ENCODE measurements at regions not wholly inside any gene's neighbourhood (a gene's known extent, or its start where the extent isn't known, plus 50 kb on each side); places are given as distances from the start of the nearest gene placed in this dataset.
"Not testable (repeated sequence)": the region's sequence is repeated elsewhere in the genome, so short reads cannot be mapped to it uniquely, and the experiment has no call there.

DNA sequence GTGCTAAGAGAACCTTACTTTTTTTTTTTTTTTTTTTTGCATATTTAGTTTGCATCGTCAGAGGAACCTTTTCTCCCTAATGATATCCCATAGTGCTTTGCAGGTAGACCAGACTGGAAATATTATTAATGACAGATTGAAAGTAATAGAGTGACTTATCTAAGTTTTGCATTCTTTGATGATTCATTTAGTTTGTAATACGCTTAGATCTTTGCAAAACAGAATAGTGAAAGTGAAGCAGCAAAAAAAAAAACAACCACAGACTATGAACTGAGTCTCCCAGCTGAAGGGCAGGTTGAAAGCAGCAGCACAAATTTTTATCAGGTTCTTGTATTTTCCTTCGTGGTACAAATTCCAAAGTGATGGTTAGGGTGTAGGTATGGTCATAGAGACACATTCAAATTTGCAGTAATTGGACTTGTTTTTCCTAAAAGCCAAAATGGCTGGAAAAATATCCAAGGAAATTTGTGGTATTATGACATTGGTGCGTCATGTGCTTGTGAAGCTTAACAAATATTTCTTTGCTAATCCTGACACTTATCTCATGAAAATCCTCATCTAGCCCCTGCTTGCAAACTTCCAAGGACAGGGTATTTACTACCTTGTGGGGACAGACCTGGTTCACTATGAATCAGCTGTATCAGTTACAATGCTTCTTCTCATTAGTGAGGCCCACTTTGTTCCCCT lies 81.8 kb upstream of the CREB5 start:
- no peak for DNase-seq

GRCh38 chr7:28332046-28332445 lies 80.3 kb upstream of the CREB5 start:
- DNase-seq = no peak

GRCh38 chr7:28333548-28333947 lies 78.8 kb upstream of the CREB5 start:
- not testable (repeated sequence) for DNase-seq

- DNase-seq = no peak
Measured at GRCh38 chr7:28336806-28337205, 75.5 kb upstream of the CREB5 start.

- no peak for DNase-seq
Measured at GRCh38 chr7:28338041-28338440, 74.3 kb upstream of the CREB5 start.

DNA sequence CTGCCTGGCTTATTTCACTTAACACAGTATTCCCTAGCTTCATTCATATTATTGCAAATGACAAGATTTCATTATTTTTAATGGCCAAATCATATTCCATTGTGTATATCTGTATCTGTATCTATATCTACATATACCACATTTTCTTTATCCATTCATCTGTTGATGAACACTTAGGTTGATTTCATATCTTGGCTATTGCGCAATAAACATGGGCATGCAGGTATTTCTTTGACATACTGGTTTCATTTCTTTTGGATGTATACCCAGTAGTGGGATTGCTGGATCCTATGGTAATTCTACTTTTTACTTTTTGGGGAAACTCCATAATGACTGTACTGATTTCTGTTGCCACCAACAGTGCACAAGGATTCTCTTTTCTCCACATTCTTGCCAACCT lies 68.9 kb upstream of the CREB5 start:
- DNase-seq = no peak

GRCh38 chr7:28346256-28346655 lies 66.1 kb upstream of the CREB5 start:
- no peak for DNase-seq

GRCh38 chr7:28346676-28347363 lies 65.5 kb upstream of the CREB5 start:
- DNase-seq = no peak

- DNase-seq = no peak
Measured at GRCh38 chr7:28347475-28348318, 64.6 kb upstream of the CREB5 start.

GRCh38 chr7:28348636-28349035 lies 63.7 kb upstream of the CREB5 start:
- no peak for DNase-seq

DNA sequence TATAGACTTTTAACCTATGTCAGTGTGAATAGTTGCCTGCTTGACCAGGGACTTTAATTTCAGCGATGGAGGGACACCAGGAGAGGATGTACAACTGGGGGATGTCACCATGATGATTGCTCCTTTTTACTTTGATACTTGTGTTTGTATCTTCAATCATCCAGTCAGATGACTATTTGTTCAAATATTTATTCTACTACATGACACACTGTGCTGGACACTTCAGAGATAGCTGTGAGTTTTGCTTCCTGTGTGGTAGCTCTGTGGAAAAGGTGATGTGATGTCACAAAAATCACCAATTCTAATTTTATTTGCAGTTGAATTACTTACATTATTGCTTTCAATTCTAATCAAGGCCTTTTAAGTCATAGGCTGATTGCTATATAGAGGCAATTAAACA lies 62.7 kb upstream of the CREB5 start:
- no peak for DNase-seq

DNA sequence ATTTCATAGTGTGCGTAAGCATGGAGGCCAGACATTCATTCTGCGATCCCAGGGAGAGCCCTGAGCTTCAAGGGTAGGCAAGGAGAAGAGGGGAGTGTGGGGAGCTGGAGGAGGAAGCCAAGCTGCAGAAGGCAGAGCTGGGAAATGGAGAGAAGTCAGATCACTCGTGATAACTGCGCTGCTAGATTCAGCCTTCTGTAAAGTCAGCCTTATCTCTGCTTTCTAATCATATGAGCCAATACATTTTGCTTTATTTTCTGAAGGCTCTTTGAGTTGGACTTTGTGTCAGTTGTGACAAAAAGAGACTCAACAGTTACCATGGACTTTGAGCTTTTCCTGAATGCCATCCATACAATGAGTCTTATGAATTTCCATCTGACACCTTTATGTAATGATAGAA lies 61.7 kb upstream of the CREB5 start:
- no peak for DNase-seq

GRCh38 chr7:28351450-28351849 lies 60.9 kb upstream of the CREB5 start:
- no peak for DNase-seq

DNA sequence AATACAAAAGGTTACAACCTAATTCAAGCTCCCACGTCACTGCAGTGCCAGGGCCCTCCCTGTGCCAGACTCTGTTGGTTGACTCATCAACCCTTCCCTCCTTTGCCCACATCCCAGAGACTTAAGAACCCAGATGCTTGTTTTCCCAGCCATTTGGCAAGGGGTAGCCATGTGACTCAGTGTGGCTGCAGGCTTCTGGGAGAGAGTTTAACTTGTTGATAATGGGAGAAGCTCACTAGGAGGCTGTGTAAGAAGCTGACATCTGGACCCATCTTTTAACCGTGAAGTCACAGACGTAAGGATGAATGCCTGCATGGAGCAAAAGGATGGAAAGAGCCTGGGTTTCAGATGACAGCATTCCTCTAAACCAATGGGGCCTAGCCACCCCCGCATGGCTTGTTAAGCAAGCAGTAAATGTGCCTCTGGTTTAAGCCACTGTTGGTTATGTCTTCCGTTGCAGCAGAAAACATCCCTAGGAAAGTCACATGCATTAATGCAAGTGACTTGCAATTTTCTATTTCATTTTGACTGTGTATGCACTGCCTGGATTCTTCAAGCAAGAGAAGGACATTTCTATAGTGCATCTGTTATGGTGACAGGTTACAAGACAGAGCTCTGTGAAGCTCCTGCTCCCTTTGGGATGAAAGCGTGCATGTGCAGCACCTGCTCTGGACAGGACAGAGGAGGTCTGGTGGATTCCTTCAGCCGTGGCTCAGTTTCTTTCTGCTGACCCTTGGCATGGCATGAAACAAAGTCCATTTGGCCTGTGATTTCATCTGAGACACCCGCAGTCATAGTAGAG lies 57.5 kb upstream of the CREB5 start:
- DNase-seq = peak; percentile 2

DNA sequence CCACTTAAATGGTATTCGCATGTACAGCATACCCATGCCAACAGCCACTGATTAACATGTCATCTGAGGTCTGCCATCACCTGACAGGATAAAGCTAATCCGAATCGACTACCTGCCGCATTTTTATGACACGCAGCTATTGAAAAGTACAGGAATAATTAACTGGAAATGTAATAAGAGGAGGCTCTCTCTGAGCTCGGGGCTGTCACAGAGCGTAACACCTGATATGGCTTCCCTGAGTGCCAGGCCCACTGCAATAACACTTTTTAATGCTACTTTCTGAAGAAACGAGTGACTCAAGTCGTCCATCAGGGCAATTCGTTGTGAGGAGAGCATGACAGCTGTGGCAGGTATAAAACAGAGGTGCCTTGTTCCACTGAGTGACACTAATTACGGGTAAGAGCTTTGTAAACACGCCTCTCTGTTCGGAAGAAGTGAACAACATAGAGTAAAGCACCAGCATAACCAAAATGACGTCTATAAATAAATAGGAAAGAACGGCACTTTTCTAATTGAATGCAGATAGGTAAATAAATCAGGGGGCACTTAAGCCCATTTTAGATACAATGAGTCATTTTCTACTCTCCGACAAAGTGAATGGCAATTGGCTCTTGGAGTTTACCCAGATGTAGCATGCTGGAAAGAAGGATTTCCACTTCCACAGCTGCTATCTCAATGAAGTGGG lies 56.5 kb upstream of the CREB5 start:
- peak; percentile 39 for DNase-seq

GRCh38 chr7:28356619-28357018 lies 55.7 kb upstream of the CREB5 start:
- no peak for DNase-seq

- DNase-seq = no peak
Measured at GRCh38 chr7:28358423-28358868, 53.9 kb upstream of the CREB5 start.

DNA sequence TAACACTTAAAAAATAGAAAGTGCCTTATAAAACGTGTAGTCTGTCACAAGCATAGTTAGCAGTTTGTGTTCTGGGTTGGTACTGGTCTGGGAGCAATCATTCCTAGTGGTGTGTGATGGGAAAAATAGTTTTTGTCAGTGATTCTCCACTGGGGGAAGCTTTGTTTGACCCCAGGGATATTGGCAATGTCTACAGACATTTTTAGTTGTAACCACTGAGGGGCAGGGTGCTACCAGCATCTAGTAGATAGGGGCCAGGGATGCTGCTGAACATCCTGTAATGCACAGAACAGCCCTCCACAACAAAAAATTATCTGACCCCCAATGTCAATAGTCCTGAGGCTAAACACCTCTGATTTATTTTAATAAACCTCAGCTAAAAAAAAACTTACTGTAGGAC lies 51.6 kb upstream of the CREB5 start:
- DNase-seq = no peak

DNA sequence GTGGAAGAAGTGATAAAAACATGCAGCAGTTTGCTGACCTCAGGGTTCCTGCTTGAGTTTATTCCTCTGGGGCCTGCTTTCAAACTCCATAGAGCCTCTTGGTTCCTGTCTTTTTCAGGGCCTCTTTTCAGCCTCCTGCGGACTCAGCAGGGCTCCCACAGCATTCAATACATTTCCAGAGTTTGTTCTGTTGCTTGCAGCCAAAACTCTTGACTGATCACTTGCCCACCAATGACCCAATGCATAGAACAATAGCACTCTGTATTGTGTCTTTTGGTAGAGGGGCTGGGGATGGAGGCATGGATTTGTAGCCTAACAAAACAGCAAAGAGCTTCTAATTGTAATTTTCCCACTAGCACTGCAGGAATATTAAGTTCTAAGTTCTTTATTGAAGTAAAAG lies 50.8 kb upstream of the CREB5 start:
- DNase-seq = no peak

GRCh38 chr7:28362182-28362581 lies 50.1 kb upstream of the CREB5 start:
- DNase-seq = no peak
